Type B pancreatic cell (in vitro differentiated cells): ENCODE measurements at regions not wholly inside any gene's neighbourhood (a gene's known extent, or its start where the extent isn't known, plus 50 kb on each side); places are given as distances from the start of the nearest gene placed in this dataset.
A peak's percentile ranks its signal among the peaks of the same experiment; 100 is the strongest.

Experiments used
- DNase-seq: peaks from one replicate; pipeline ENCODE4 v3.0.0; 2021; ENCODE audit warnings: mixed read lengths; ENCODE audit not compliant: unreplicated experiment; ENCODE audit errors: extremely low spot score
- H3K27ac Mint-ChIP-seq: 2 replicates; pipeline ENCODE4 v1.8.0; 2021; ENCODE audit warnings: mild to moderate bottlenecking, mixed read lengths
- H3K27me3 Mint-ChIP-seq: 2 replicates; pipeline ENCODE4 v1.8.0; 2021; ENCODE audit warnings: mixed read lengths
- H3K36me3 Mint-ChIP-seq: 2 replicates; pipeline ENCODE4 v1.8.0; 2021; ENCODE audit warnings: mixed read lengths
- H3K4me1 Mint-ChIP-seq: one replicate; pipeline ENCODE4 v1.8.0; 2021; ENCODE audit warnings: mixed read lengths; ENCODE audit not compliant: unreplicated experiment
- H3K4me3 Mint-ChIP-seq: 2 replicates; pipeline ENCODE4 v1.8.0; 2021; ENCODE audit warnings: mild to moderate bottlenecking, mixed read lengths
- H3K9me3 Mint-ChIP-seq: 2 replicates; pipeline ENCODE4 v1.8.0; 2021; ENCODE audit warnings: mixed read lengths
- CTCF ChIP-seq: fragments of 200-600 bp; sonication (generic); conservative IDR thresholded peaks from 2 replicates; pipeline ENCODE4 v1.5.0; 2021; ENCODE audit warnings: antibody characterized with exemption, mild to moderate bottlenecking

GRCh38 chr19:31089681-31090080 is 259.6 kb downstream of the TSHZ3 start:
- no peak for TF ChIP-seq CTCF
- H3K4me1 Mint-ChIP-seq = no peaks in the 10 kb centered on the region
- H3K27ac Mint-ChIP-seq = no peak overlapping the region
- no peaks in the 10 kb centered on the region for H3K36me3 Mint-ChIP-seq
- peaks cover 7% of the 10 kb centered on the region for H3K27me3 Mint-ChIP-seq
- H3K4me3 Mint-ChIP-seq = no peak overlapping the region
- no peaks in the 10 kb centered on the region for H3K9me3 Mint-ChIP-seq
- DNase-seq = no peak

DNA sequence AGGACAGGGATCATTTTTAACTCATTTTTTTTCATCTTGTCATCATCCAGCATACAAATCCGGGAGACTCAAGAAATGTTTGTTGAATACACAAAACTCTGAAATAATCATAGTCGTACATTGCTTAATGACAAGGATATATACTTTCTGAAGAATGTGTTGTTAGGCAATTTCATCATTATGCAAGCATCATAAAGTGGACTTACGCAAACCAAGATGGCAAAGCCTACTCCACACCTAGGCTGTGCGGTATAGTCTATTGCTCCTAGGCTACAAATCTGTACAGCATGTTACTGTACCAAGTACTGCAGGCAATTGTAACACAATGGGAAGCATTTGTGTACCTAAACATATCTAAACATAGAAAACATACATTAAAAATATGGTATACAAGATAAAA is 264.1 kb downstream of the TSHZ3 start:
- Mint-ChIP-seq H3K4me3 (no peak overlapping the region), H3K27ac (no peak overlapping the region), H3K9me3 (no peaks in the 10 kb centered on the region), H3K27me3 (peaks cover 4% of the 10 kb centered on the region), H3K36me3 (no peaks in the 10 kb centered on the region), H3K4me1 (no peaks in the 10 kb centered on the region)
- no peak for TF ChIP-seq CTCF
- DNase-seq = no peak

GRCh38 chr19:31083105-31083504 is 266.1 kb downstream of the TSHZ3 start:
- DNase-seq = no peak
- H3K27me3 Mint-ChIP-seq = peaks cover 8% of the 10 kb centered on the region
- H3K4me3 Mint-ChIP-seq = no peak overlapping the region
- H3K4me1 Mint-ChIP-seq = no peaks in the 10 kb centered on the region
- no peak for TF ChIP-seq CTCF
- no peaks in the 10 kb centered on the region for H3K9me3 Mint-ChIP-seq
- H3K27ac Mint-ChIP-seq = no peak overlapping the region
- no peaks in the 10 kb centered on the region for H3K36me3 Mint-ChIP-seq

GRCh38 chr19:31075146-31075655 is 274.0 kb downstream of the TSHZ3 start:
- Mint-ChIP-seq H3K4me1 (peaks cover 37% of the 10 kb centered on the region), H3K36me3 (no peaks in the 10 kb centered on the region), H3K27ac (no peak overlapping the region), H3K4me3 (no peak overlapping the region), H3K27me3 (peaks cover 28% of the 10 kb centered on the region), H3K9me3 (no peaks in the 10 kb centered on the region)
- no peak for TF ChIP-seq CTCF
- no peak for DNase-seq

DNA sequence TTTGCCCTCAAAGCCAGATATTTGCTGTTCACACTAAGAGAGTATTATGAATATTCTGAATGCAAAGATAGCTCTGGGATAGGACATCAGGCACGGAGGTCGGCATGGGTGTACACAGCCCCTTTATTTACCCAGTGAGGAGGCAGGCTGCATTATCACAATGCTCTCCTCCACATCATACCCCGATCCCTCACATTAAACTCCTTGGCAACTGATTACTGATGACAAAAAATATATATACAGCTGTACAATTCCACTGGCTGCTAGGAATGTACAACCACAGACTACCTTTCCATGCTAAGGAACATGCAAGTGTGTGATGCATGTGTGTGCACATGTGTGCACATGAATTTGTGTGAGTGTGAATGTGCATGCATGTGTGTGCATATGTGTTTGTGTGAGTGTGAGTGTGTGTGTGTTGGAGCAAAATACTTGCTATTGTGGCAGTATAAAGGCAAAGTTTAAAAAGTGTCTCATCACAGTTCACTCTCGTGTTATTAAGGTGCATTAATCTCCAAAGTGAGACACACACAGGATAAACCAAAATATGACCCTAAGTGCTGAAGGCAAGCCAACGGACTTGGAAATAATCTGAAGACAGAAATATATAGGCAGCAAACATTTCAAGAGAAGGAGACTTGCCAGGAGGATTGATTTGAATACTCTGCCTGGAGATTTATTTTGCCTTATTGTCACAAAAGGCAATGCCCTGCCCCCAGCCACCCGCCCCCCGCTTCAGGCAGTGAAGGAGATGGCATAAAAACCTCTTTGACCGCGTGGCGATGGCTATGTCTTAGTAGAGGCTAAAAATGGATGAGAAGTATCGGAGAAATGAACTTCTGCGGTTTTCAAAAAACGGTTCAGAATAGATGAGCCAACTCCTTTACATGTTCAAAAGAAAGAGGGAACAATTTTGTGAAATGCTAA is 274.8 kb downstream of the TSHZ3 start:
- Mint-ChIP-seq H3K4me3 (peak overlapping the region; percentile 6), H3K36me3 (no peaks in the 10 kb centered on the region), H3K9me3 (no peaks in the 10 kb centered on the region), H3K27ac (no peak overlapping the region), H3K4me1 (peaks cover 45% of the 10 kb centered on the region), H3K27me3 (peaks cover 21% of the 10 kb centered on the region)
- TF ChIP-seq CTCF = no peak
- DNase-seq = no peak
